ENCODE measurements at regions not wholly inside any gene's neighbourhood (a gene's known extent, or its start where the extent isn't known, plus 50 kb on each side); places are given as distances from the start of the nearest gene placed in this dataset.
A peak's percentile ranks its signal among the peaks of the same experiment; 100 is the strongest.

DNA sequence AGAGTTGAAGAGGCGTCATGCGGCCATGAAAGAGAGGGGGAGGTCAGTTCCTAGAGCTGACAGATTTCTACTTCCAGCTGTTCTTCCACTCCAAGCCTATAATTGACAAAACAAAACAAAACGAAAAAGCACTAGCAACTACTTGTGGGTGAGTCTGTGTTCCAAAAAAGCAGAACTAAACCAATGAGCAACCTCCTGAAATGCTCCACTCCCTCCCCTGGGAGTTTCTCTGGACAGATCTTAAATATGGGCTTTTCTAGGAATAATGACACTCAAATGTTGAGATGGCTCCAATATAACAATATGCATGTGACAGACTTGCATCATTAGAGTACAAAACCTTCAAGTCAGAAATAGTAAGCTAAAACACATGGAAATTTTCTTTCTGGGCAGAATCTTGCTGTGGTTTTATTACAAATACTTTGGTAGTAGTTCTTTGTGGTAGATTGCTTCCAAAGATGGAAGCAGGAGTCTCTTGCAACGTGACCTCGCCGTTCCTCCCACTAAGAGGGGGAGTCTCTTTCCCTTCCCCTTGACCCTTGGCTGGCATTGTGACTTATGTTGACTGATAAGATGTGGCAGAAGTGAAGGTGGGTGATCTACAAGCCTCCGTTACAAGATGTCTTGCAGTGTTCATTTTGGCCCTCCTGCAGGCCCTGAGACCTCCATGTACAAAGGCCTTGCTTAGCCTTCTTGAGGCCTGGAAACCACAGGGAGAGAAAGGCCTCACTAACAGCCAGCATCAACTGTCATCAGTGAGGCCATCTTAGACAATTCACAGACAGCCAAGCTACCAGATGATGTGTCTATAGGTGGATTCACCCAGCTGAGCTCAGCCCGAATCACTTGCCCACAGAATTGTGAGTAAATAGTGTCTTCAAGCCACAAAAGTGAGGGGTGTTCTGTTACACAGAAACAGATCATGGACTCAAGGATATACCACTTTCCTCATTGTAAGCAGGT lies 173.1 kb upstream of the RFC3 start:
- intact Hi-C loops (cut with micrococcal nuclease): no loop called here
- DNase-seq: no peak
- no peak overlapping the region for H3K4me3 ChIP-seq
- no peaks in the 10 kb centered on the region for H3K9me3 ChIP-seq (replicated peaks)
- no peaks in the 10 kb centered on the region for H3K36me3 ChIP-seq
- H3K4me1 ChIP-seq: peaks cover 61% of the 10 kb centered on the region
- peak overlapping the region; percentile 62 for H3K27ac ChIP-seq (replicated peaks)
- no peaks in the 10 kb centered on the region for H3K27me3 ChIP-seq (ENCODE audit: low read depth)
- TF ChIP-seq CTCF (IDR thresholded peaks at IDR 0.05; ENCODE audit: borderline replicate concordance): no peak

GRCh38 chr13:33645591-33646554 lies 172.1 kb upstream of the RFC3 start:
- no peak for DNase-seq
- intact Hi-C loops (cut with micrococcal nuclease): no loop called here
- peaks cover 52% of the 10 kb centered on the region for H3K4me1 ChIP-seq
- no peak overlapping the region for H3K4me3 ChIP-seq
- H3K27me3 ChIP-seq (ENCODE audit: low read depth): no peaks in the 10 kb centered on the region
- H3K36me3 ChIP-seq: no peaks in the 10 kb centered on the region
- no peak for TF ChIP-seq CTCF (IDR thresholded peaks at IDR 0.05; ENCODE audit: borderline replicate concordance)
- peak overlapping the region; percentile 62 for H3K27ac ChIP-seq (replicated peaks)
- no peaks in the 10 kb centered on the region for H3K9me3 ChIP-seq (replicated peaks)

DNA sequence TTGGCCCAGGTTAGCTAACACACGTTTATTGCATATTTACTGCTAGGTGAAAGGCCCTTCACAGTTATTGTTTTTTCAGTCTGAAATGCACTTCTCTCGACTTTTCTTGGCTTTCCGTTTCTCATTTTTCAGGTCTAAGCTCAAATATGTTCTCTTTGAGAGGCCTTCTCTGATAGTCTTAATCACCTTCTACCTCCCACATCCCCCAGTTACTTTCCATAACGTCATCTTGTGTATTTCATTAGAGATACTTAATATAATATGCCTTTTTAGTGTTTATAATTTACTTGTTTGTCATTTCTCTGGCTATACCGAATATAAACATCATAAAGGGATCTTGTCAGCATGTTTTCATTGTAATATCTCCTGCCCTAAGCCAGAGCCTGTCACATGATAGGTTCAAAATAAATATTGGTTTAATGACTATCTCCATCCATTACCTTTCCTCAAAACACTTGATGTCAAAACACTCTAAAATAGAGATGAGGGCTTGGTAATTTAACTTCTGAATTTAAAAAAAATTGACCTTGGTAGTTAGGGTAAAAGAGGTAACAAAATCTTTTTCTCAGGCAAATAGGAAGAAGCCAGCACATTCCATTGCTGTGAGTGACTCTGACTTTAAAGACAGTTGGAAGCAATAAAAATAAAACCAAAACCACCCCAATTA lies 168.6 kb upstream of the RFC3 start:
- no peak for DNase-seq
- intact Hi-C loops (cut with micrococcal nuclease): no loop called here
- H3K4me1 ChIP-seq: peaks cover 22% of the 10 kb centered on the region
- H3K36me3 ChIP-seq: no peaks in the 10 kb centered on the region
- TF ChIP-seq CTCF (IDR thresholded peaks at IDR 0.05; ENCODE audit: borderline replicate concordance): no peak
- H3K9me3 ChIP-seq (replicated peaks): no peaks in the 10 kb centered on the region
- H3K4me3 ChIP-seq: no peak overlapping the region
- H3K27ac ChIP-seq (replicated peaks): no peak overlapping the region
- no peaks in the 10 kb centered on the region for H3K27me3 ChIP-seq (ENCODE audit: low read depth)

DNA sequence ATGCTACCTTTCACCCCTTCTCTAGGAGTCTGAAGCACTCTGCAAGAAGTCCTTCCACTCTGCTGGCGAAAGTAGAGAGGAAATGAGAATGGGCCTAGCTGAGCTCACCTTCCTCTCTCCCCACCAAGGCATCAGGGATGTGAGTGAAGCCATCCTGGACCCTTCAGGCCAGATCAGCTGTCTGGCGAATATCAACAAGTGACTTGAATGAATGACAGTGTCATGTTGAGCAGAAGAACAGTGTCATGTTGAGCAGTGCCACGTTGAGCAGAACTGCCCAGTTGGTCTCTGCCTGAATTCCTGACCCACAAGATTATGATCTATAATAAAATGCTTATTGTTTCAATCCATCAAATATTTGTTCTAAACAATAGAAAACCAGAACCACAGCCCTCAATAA lies 166.2 kb upstream of the RFC3 start:
- TF ChIP-seq CTCF (IDR thresholded peaks at IDR 0.05; ENCODE audit: borderline replicate concordance): no peak
- no peaks in the 10 kb centered on the region for H3K4me1 ChIP-seq
- DNase-seq: no peak
- H3K36me3 ChIP-seq: no peaks in the 10 kb centered on the region
- H3K4me3 ChIP-seq: no peak overlapping the region
- no peaks in the 10 kb centered on the region for H3K9me3 ChIP-seq (replicated peaks)
- H3K27me3 ChIP-seq (ENCODE audit: low read depth): no peaks in the 10 kb centered on the region
- intact Hi-C loops (cut with micrococcal nuclease): no loop called here
- no peak overlapping the region for H3K27ac ChIP-seq (replicated peaks)

GRCh38 chr13:33657274-33657673 lies 160.7 kb upstream of the RFC3 start:
- Histone ChIP-seq H3K36me3 (peaks cover 14% of the 10 kb centered on the region), H3K27me3 (ENCODE audit: low read depth) (no peaks in the 10 kb centered on the region), H3K4me1 (no peaks in the 10 kb centered on the region), H3K4me3 (no peak overlapping the region), H3K9me3 (replicated peaks) (no peaks in the 10 kb centered on the region), H3K27ac (replicated peaks) (no peak overlapping the region)
- TF ChIP-seq CTCF (IDR thresholded peaks at IDR 0.05; ENCODE audit: borderline replicate concordance): no peak
- intact Hi-C loops (cut with micrococcal nuclease): no loop called here
- no peak for DNase-seq
